MCF 10A (cell line): ENCODE measurements at regions not wholly inside any gene's neighbourhood (a gene's known extent, or its start where the extent isn't known, plus 50 kb on each side); places are given as distances from the start of the nearest gene placed in this dataset.

Experiments
- BruUV-seq: library from RNA; stranded (reverse); fragments of 400-500 nt; replicated peaks from 2 replicates; lab custom pipeline; 2021; lab: Mats Ljungman, UMichigan
- CTCF ChIA-PET: fragments of 300-600 bp; sonication (Branson Sonifier 250); formaldehyde crosslinking; extraction: SDS; loops from one replicate; lab custom pipeline; 2021; ENCODE audit warnings: antibody characterized with exemption, inconsistent platforms; lab: Yijun Ruan, JAX
- POLR2A ChIA-PET: fragments of 300-600, 350-650 bp; sonication (Branson Sonifier 250); formaldehyde crosslinking; extraction: SDS; loops from one replicate; lab custom pipeline; 2020; ENCODE audit warnings: antibody characterized with exemption, inconsistent platforms; lab: Yijun Ruan, JAX
- DNase-seq: peaks from one replicate; pipeline ENCODE4 v3.0.0-alpha.2; 2018; ENCODE audit not compliant: unreplicated experiment
- H3K27ac Mint-ChIP-seq: one replicate; pipeline ENCODE4 v1.8.0; 2022; ENCODE audit warnings: mild to moderate bottlenecking, low read depth, mixed read lengths; ENCODE audit not compliant: unreplicated experiment
- H3K27me3 Mint-ChIP-seq: one replicate; pipeline ENCODE4 v1.8.0; 2022; ENCODE audit warnings: mixed read lengths; ENCODE audit not compliant: insufficient read depth, unreplicated experiment
- H3K36me3 Mint-ChIP-seq: one replicate; pipeline ENCODE4 v1.8.0; 2022; ENCODE audit warnings: mild to moderate bottlenecking, moderate library complexity, mixed read lengths; ENCODE audit not compliant: insufficient read depth, unreplicated experiment
- H3K4me1 Mint-ChIP-seq: one replicate; pipeline ENCODE4 v1.8.0; 2022; ENCODE audit warnings: mixed read lengths; ENCODE audit not compliant: insufficient read depth, unreplicated experiment
- H3K4me3 Mint-ChIP-seq: one replicate; pipeline ENCODE4 v1.8.0; 2022; ENCODE audit warnings: mild to moderate bottlenecking, moderate library complexity, mixed read lengths; ENCODE audit not compliant: unreplicated experiment
- H3K9me3 Mint-ChIP-seq: one replicate; pipeline ENCODE4 v1.8.0; 2022; ENCODE audit warnings: mixed read lengths; ENCODE audit not compliant: unreplicated experiment
- intact Hi-C: fragments of 100-400 bp; cut with micrococcal nuclease; formaldehyde crosslinking; loops from 2 replicates; pipeline ENCODE4 v1.14.1; 2022
- TF ChIP-seq, protein P1 (sequence below): fragments of 200-600 bp; IDR thresholded peaks from one replicate; pipeline ENCODE4 v1.8.0; 2022; ENCODE audit warnings: antibody characterized with exemption, mild to moderate bottlenecking; ENCODE audit not compliant: unreplicated experiment

DNA sequence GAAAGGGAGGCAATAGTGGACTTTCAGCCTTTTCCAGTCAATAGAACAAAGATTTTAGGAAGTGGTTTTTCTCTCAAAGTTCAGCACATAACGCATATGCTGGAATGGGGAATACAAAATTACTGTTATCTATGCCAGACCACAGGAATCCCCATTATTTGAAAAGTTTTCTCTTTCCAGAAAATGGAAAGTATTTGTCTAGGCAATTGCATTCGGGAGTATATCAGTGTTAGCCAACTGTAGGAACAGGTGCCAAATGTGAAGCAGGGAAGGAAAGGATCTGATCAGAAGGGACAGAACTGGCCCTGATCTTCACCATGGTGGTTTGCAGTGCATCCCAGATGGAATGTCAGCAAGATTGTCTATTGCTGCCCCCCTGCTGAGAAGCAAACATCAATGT lies 213.6 kb downstream of the CPE start:
- Mint-ChIP-seq H3K27me3 (no peaks in the 10 kb centered on the region), H3K27ac (no peak overlapping the region), H3K36me3 (no peaks in the 10 kb centered on the region), H3K4me1 (no peaks in the 10 kb centered on the region), H3K4me3 (no peak overlapping the region), H3K9me3 (no peaks in the 10 kb centered on the region)
- no peak for DNase-seq
- ChIA-PET CTCF (no interaction called here), POLR2A (no interaction called here)
- TF ChIP-seq, protein P1, sequence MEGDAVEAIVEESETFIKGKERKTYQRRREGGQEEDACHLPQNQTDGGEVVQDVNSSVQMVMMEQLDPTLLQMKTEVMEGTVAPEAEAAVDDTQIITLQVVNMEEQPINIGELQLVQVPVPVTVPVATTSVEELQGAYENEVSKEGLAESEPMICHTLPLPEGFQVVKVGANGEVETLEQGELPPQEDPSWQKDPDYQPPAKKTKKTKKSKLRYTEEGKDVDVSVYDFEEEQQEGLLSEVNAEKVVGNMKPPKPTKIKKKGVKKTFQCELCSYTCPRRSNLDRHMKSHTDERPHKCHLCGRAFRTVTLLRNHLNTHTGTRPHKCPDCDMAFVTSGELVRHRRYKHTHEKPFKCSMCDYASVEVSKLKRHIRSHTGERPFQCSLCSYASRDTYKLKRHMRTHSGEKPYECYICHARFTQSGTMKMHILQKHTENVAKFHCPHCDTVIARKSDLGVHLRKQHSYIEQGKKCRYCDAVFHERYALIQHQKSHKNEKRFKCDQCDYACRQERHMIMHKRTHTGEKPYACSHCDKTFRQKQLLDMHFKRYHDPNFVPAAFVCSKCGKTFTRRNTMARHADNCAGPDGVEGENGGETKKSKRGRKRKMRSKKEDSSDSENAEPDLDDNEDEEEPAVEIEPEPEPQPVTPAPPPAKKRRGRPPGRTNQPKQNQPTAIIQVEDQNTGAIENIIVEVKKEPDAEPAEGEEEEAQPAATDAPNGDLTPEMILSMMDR = no peak
- no TSS peak for BruUV-seq
- intact Hi-C loops = no loop called here

DNA sequence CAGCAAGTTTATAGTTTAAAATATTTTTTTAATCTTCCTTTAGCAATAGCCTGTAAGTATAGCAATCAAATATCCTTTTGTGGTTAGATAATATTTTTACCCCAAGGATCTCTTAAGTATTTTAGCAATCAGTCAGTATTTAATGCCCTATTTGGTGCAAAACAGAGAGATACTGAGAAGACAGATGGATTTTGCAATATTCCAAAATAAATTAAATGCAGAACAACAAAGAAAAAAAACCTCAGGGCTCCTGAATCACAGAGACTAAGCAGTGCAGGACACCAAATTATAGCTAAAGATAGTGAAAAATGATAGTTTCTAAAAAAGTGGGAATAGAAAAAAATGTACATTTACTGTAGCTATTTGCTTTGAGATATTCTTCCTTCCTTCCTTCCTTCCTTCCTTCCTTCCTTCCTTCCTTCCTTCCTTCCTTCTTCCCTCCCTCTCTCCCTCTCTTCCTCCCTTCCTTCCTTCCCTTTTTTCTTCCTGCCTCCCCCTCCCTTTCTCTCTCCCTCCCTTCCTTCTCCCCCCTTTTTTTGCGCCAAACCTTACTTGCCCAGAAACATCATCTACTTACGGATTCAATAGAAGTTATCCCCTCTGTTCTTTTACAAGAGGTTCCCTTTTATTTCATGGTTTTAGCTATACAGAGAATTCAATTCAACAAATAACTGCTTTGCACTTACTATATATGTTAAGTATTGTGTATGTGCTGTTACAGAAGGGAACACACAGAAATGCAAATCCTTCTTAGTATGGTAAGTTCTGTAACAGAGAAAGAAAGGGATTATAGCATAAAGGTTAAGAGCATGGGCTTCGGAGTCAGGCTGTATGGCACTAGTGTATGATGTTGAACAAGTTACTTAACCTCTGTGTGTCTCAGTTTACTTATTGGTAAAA lies 219.0 kb downstream of the CPE start:
- CTCF ChIA-PET = interaction anchor here (0.6 to 1.7 kb wide), 3 partner anchors 32 to 324 kb away, joined by 3 to 4 read pairs (median 3); no protein-coding TSS in a partner anchor
- no TSS peak for BruUV-seq

DNA sequence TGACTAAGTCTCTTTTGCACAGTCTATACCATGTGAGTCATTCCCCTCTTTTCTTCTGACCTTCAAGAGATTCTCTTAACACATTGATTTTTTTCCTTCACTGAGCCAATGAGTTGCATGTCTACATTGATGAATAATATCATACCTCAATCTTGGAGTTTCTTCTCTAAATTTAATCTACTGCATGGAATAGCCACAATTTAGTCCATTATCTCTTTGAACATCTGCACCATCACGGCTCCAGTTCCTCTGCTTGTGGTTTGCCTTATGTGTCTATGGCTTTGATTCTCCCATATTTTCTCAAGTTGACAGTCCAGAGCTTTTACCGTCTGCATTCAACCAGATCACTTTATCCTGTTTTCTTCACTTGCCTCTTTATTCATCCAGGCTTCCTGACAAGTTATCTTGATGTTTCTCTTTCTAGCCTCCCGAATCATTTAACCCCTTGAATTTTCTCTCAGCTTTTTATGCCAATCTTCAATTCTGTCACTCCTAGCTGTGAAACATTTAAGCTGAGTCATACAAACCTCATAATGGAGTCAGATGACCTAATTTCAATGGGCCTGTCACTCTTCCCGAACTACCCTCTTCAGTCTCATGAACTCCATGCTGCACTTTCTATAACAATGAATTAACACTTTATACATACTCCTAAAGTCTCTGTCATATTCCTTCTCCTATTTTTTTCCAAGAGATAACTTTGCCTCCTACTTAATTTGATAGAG lies 222.3 kb downstream of the CPE start:
- no peaks in the 10 kb centered on the region for H3K9me3 Mint-ChIP-seq
- H3K27ac Mint-ChIP-seq = no peak overlapping the region
- no TSS peak for BruUV-seq
- H3K27me3 Mint-ChIP-seq = no peaks in the 10 kb centered on the region
- H3K36me3 Mint-ChIP-seq = no peaks in the 10 kb centered on the region
- DNase-seq = no peak
- no peak overlapping the region for H3K4me3 Mint-ChIP-seq
- POLR2A ChIA-PET = interaction anchor here (1.1 kb wide), 1 partner anchor 20 kb away, joined by 3 read pairs; no protein-coding TSS in a partner anchor
- CTCF ChIA-PET = interaction anchor here (1.1 kb wide), 1 partner anchor 10 kb away, joined by 4 read pairs; no protein-coding TSS in a partner anchor
- TF ChIP-seq, protein P1 = no peak
- intact Hi-C loops = no loop called here
- H3K4me1 Mint-ChIP-seq = peaks cover 7% of the 10 kb centered on the region

More for the DNA sequence above, 219.0 kb downstream of the CPE start:
- H3K36me3 Mint-ChIP-seq = no peaks in the 10 kb centered on the region
- intact Hi-C loops = no loop called here
- DNase-seq = no peak
- H3K9me3 Mint-ChIP-seq = no peaks in the 10 kb centered on the region
- no peak overlapping the region for H3K27ac Mint-ChIP-seq
- POLR2A ChIA-PET = interaction anchor here (0.6 kb wide), 1 partner anchor 276 kb away, joined by 3 read pairs; no protein-coding TSS in a partner anchor
- no peaks in the 10 kb centered on the region for H3K4me1 Mint-ChIP-seq
- no peaks in the 10 kb centered on the region for H3K27me3 Mint-ChIP-seq
- no peak overlapping the region for H3K4me3 Mint-ChIP-seq
- TF ChIP-seq, protein P1 = no peak

DNA sequence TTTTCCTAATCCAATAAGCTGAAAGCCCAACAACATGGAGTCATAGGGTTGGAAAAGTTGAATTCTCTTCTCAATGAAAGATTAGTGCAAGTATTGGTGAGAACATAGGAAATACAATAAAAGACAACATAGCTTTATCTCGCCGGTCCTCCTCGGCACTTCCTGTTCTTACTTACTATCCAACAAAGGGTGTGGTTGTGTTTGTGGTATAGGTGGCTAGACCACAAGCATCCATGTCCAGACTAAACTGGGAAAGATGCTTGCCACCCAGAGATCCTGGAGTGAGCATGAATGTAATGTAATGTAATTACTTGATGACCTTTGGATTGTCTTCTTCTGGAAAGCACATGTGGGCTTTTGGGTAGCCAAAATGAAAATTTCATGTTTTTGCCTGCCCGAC lies 223.8 kb downstream of the CPE start:
- CTCF ChIA-PET = no interaction called here

More for the DNA sequence above, 223.8 kb downstream of the CPE start:
- H3K36me3 Mint-ChIP-seq = no peaks in the 10 kb centered on the region
- H3K27ac Mint-ChIP-seq = no peak overlapping the region
- intact Hi-C loops = no loop called here
- TF ChIP-seq, protein P1 = no peak
- no peak overlapping the region for H3K4me3 Mint-ChIP-seq
- no TSS peak for BruUV-seq
- peaks cover 7% of the 10 kb centered on the region for H3K4me1 Mint-ChIP-seq
- POLR2A ChIA-PET = no interaction called here
- no peaks in the 10 kb centered on the region for H3K27me3 Mint-ChIP-seq
- no peak for DNase-seq
- H3K9me3 Mint-ChIP-seq = no peaks in the 10 kb centered on the region
